Endothelial cell of umbilical vein (primary cell): ENCODE measurements at regions not wholly inside any gene's neighbourhood (a gene's known extent, or its start where the extent isn't known, plus 50 kb on each side); places are given as distances from the start of the nearest gene placed in this dataset.

ENCODE experiments used
- BruUV-seq: library from RNA; stranded (reverse); fragments of 400-500 nt; replicated peaks from 2 replicates; lab custom pipeline; 2021; lab: Mats Ljungman, UMichigan
- CTCF ChIA-PET: fragments of 300-600, 350-600 bp; sonication (Branson Sonifier 250); formaldehyde crosslinking; loops from one replicate; lab custom pipeline; 2021; ENCODE audit warnings: antibody characterized with exemption, inconsistent platforms; lab: Charles Lee
- POLR2A ChIA-PET: fragments of 300-600, 350-600 bp; sonication (Branson Sonifier 250); formaldehyde crosslinking; loops from one replicate; lab custom pipeline; 2021; ENCODE audit warnings: antibody characterized with exemption, inconsistent platforms; lab: Charles Lee
- DNase-seq: peaks from one replicate; pipeline ENCODE4 v3.0.0-alpha.2; 2011; ENCODE audit warnings: low read depth, low spot score
- FAIRE-seq: peaks from 2 replicates; lab custom pipeline; 2011; peaks lifted over from hg19 to GRCh38; lab: Jason Lieb, UNC
- H2AFZ ChIP-seq: 2 replicates; pipeline ENCODE4 v1.6.0; 2012; ENCODE audit warnings: low read depth, low read length, control low read depth, inconsistent platforms
- H3K27ac ChIP-seq: 2 replicates; pipeline ENCODE4 v1.5.1; 2011; ENCODE audit warnings: low read depth, mild to moderate bottlenecking, control low read depth, low read length, moderate library complexity; ENCODE audit not compliant: insufficient read depth
- H3K27me3 ChIP-seq, 2 experiments: 2 replicates each; pipeline versions ENCODE4 v1.6.0 to v1.6.1; 2011; ENCODE audit warnings: low read length in 2 of 2, mixed read lengths in 1 of 2; ENCODE audit not compliant: control insufficient read depth in 2 of 2, insufficient read depth in 2 of 2
- H3K36me3 ChIP-seq, 2 experiments: 2 replicates in 1 of 2; 3 replicates in 1 of 2; pipeline ENCODE4 v1.5.1; 2011; ENCODE audit warnings: low read length in 2 of 2, mild to moderate bottlenecking in 1 of 2, moderate library complexity in 1 of 2; ENCODE audit not compliant: control insufficient read depth in 2 of 2, insufficient read depth in 2 of 2; ENCODE audit errors: extremely low read depth in 1 of 2
- H3K4me1 ChIP-seq: 3 replicates; pipeline ENCODE4 v1.5.1; 2011; ENCODE audit warnings: mild to moderate bottlenecking, low read length; ENCODE audit not compliant: control insufficient read depth, insufficient read depth; ENCODE audit errors: extremely low read depth
- H3K4me2 ChIP-seq: 2 replicates; pipeline ENCODE4 v1.6.1; 2011; ENCODE audit warnings: low read length, control low read depth, mixed read lengths; ENCODE audit not compliant: insufficient read depth
- H3K4me3 ChIP-seq, 3 experiments: fragments of 200-600 bp in 1 of 3; sonication (generic), shearing (Covaris generic) in 1 of 3; replicated peaks in 1 of 3; 2 replicates each; pipeline ENCODE4 v1.5.1; 2011 to 2016; ENCODE audit warnings: control low read depth in 3 of 3, low read length in 3 of 3, mild to moderate bottlenecking in 2 of 3, inconsistent platforms in 1 of 3, low read depth in 1 of 3, moderate library complexity in 1 of 3; ENCODE audit not compliant: insufficient read depth in 1 of 3
- H3K79me2 ChIP-seq: 2 replicates; pipeline ENCODE4 v1.6.0; 2012; ENCODE audit warnings: low read length, inconsistent platforms; ENCODE audit not compliant: control insufficient read depth, insufficient read depth
- H3K9ac ChIP-seq: replicated peaks from 2 replicates; pipeline ENCODE3; 2011; ENCODE audit warnings: low read length, control low read depth; ENCODE audit not compliant: insufficient read depth; ENCODE audit errors: extremely low read depth
- H3K9me1 ChIP-seq: replicated peaks from 3 replicates; pipeline ENCODE4 v1.6.0; 2011; ENCODE audit warnings: mild to moderate bottlenecking, low read length; ENCODE audit not compliant: control insufficient read depth, insufficient read depth; ENCODE audit errors: extremely low read depth
- H3K9me3 ChIP-seq: replicated peaks from 2 replicates; pipeline ENCODE4 v1.5.1; 2012; ENCODE audit warnings: low read length, inconsistent platforms; ENCODE audit not compliant: control insufficient read depth, insufficient read depth
- H4K20me1 ChIP-seq: replicated peaks from 2 replicates; pipeline ENCODE3; 2011; ENCODE audit warnings: mild to moderate bottlenecking, low read length; ENCODE audit not compliant: control insufficient read depth, insufficient read depth; ENCODE audit errors: extremely low read depth
- CTCF ChIP-seq, 2 donors: IDR thresholded peaks; 1 replicate in 1 of 2; 2 replicates in 1 of 2; pipeline ENCODE4 v1.5.1; 2011; ENCODE audit warnings: low read length in 2 of 2, mild to moderate bottlenecking in 2 of 2, moderate library complexity in 2 of 2, control low read depth in 1 of 2, inconsistent platforms in 1 of 2, low read depth in 1 of 2; ENCODE audit not compliant: insufficient read depth in 1 of 2; ENCODE audit errors: extremely low read depth in 1 of 2
- EZH2 ChIP-seq: IDR thresholded peaks from 2 replicates; pipeline ENCODE4 v1.6.1; 2012; ENCODE audit warnings: borderline replicate concordance, low read depth, mild to moderate bottlenecking, moderate library complexity, low read length, inconsistent platforms; ENCODE audit not compliant: severe bottlenecking
- FOS ChIP-seq: IDR thresholded peaks from 2 replicates; pipeline ENCODE4 v1.6.1; 2011; ENCODE audit warnings: mild to moderate bottlenecking, low read length, moderate library complexity, borderline replicate concordance; ENCODE audit not compliant: insufficient read depth
- GATA2 ChIP-seq: IDR thresholded peaks from 2 replicates; pipeline ENCODE4 v1.7.0; 2011; ENCODE audit warnings: low read depth, mild to moderate bottlenecking, moderate library complexity, mixed read lengths, low read length; ENCODE audit not compliant: insufficient read length, insufficient read depth
- JUN ChIP-seq: IDR thresholded peaks from 2 replicates; pipeline ENCODE4 v1.6.1; 2011; ENCODE audit warnings: borderline replicate concordance, low read depth; ENCODE audit not compliant: insufficient read length, insufficient read depth
- MAX ChIP-seq: IDR thresholded peaks from 2 replicates; pipeline ENCODE4 v1.6.1; 2011; ENCODE audit not compliant: insufficient read depth, insufficient read length
- MYC ChIP-seq: IDR thresholded peaks from one replicate; pipeline ENCODE4 v1.6.1; 2011; ENCODE audit warnings: mild to moderate bottlenecking, low read depth, low read length
- POLR2A ChIP-seq: IDR thresholded peaks from 2 replicates; pipeline ENCODE4 v1.6.1; 2012; ENCODE audit warnings: low read depth, mild to moderate bottlenecking, control low read depth, low read length
- POLR2AphosphoS5 ChIP-seq: IDR thresholded peaks from 2 replicates; pipeline ENCODE4 v1.6.1; 2012; ENCODE audit warnings: low read depth, mild to moderate bottlenecking, control low read depth, low read length, moderate library complexity; ENCODE audit not compliant: insufficient read depth
- dilution Hi-C: fragments of 300-500 bp; cut with MboI; formaldehyde crosslinking; loops from one replicate; pipeline ENCODE4 v1.15.0; 2019; ENCODE audit warnings: low sequenced_read_pairs; ENCODE audit not compliant: extremely low pct_ligation_motif_present
- intact Hi-C: fragments of 100-400 bp; cut with micrococcal nuclease; formaldehyde crosslinking; loops from one replicate; pipeline ENCODE4 v1.10.0; 2022

GRCh38 chr2:105557021-105557920, 158.4 kb upstream of the FHL2 start:
- POLR2A ChIA-PET = no interaction called here
- peak; percentile 17 for DNase-seq
- dilution Hi-C loops = no loop called here

GRCh38 chr2:105556366-105556765, 157.5 kb upstream of the FHL2 start:
- dilution Hi-C loops (no loop called here), intact Hi-C loops (no loop called here)
- H3K4me2 ChIP-seq = no peak overlapping the region
- no TSS peak for BruUV-seq
- H4K20me1 ChIP-seq = no peaks in the 10 kb centered on the region
- no peak overlapping the region for H3K9ac ChIP-seq
- H3K27ac ChIP-seq = no peak overlapping the region
- no peak for TF ChIP-seq CTCF (IDR thresholded peaks at IDR 0.05; ENCODE audit: extremely low read depth in 1 of 2, insufficient read depth in 1 of 2, low read depth in 1 of 2, low read length in 2 of 2)
- no peak for TF ChIP-seq FOS
- TF ChIP-seq EZH2 = no peak
- TF ChIP-seq MAX = no peak
- TF ChIP-seq JUN = no peak
- TF ChIP-seq POLR2A = no peak
- TF ChIP-seq GATA2 = no peak
- no peak for TF ChIP-seq MYC
- TF ChIP-seq POLR2AphosphoS5 = no peak
- ChIA-PET CTCF (interaction anchor here (0.9 kb wide), 1 partner anchor 21 kb away, joined by 3 read pairs; no protein-coding TSS in a partner anchor), POLR2A (no interaction called here)
- DNase-seq (no peak), FAIRE-seq (no peak)
- H3K36me3 ChIP-seq = no peaks in the 10 kb centered on the region
- H3K9me3 ChIP-seq = no peaks in the 10 kb centered on the region
- no peaks in the 10 kb centered on the region for H3K79me2 ChIP-seq
- no peaks in the 10 kb centered on the region for H3K9me1 ChIP-seq
- H3K4me3 ChIP-seq = no peak overlapping the region
- no peak overlapping the region for H2AFZ ChIP-seq
- peaks cover 15% of the 10 kb centered on the region for H3K4me1 ChIP-seq
- H3K27me3 ChIP-seq = peaks cover 16 to 19% of the 10 kb centered on the region in 2 experiments

More at GRCh38 chr2:105557021-105557920, 158.4 kb upstream of the FHL2 start:
- Histone ChIP-seq H3K9me1 (no peaks in the 10 kb centered on the region), H3K36me3 (no peaks in the 10 kb centered on the region), H3K4me1 (peaks cover 15% of the 10 kb centered on the region), H4K20me1 (no peaks in the 10 kb centered on the region), H2AFZ (no peak overlapping the region), H3K79me2 (no peaks in the 10 kb centered on the region), H3K4me2 (no peak overlapping the region), H3K27ac (no peak overlapping the region), H3K9me3 (no peaks in the 10 kb centered on the region), H3K4me3 (no peak overlapping the region), H3K9ac (no peak overlapping the region), H3K27me3 (peaks cover 16 to 19% of the 10 kb centered on the region in 2 experiments)
- CTCF ChIA-PET = interaction anchor here (0.9 kb wide), 1 partner anchor 20 kb away, joined by 3 read pairs; no protein-coding TSS in a partner anchor
- BruUV-seq = no TSS peak
- intact Hi-C loops = no loop called here
- FAIRE-seq = no peak
- no peak for TF ChIP-seq POLR2AphosphoS5
- TF ChIP-seq EZH2 = peak; percentile 48
